OCI-LY3 (cell line): ENCODE measurements at regions not wholly inside any gene's neighbourhood (a gene's known extent, or its start where the extent isn't known, plus 50 kb on each side); places are given as distances from the start of the nearest gene placed in this dataset.

Experiments used
- EZH2phosphoT487 ChIP-seq: fragments of 200-600 bp; shearing (Covaris generic); IDR thresholded peaks from 2 replicates; pipeline ENCODE4 v1.6.1; 2018; ENCODE audit warnings: antibody characterized with exemption, mixed run types, low read depth
- TF ChIP-seq, protein P1 (sequence below): fragments of 200-600, 300-600 bp; sonication (generic); IDR thresholded peaks from 2 replicates; pipeline ENCODE4 v1.5.1; 2014; ENCODE audit warnings: antibody characterized with exemption, low read length, low read depth

DNA sequence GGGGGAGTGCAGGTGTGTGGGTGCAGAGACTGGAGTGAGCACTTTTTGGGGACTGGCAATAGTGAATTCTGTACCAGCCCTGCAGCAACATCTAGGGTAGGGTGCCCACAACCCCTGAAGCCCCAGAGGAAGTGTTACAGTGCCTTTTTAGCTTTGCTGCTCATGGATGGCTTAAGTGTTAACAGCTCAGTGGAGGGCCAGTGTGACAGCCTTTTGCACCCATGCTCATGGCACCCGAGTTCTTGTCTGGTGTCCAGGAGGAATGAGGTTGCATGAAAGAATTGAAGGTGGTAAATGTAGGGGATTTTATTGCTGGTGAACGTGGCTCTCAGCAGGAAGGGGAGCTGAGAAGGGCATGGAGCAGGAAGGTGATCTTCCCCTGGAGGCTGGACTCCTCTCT lies 107.3 kb downstream of the MRPL36 start:
- TF ChIP-seq, protein P1, sequence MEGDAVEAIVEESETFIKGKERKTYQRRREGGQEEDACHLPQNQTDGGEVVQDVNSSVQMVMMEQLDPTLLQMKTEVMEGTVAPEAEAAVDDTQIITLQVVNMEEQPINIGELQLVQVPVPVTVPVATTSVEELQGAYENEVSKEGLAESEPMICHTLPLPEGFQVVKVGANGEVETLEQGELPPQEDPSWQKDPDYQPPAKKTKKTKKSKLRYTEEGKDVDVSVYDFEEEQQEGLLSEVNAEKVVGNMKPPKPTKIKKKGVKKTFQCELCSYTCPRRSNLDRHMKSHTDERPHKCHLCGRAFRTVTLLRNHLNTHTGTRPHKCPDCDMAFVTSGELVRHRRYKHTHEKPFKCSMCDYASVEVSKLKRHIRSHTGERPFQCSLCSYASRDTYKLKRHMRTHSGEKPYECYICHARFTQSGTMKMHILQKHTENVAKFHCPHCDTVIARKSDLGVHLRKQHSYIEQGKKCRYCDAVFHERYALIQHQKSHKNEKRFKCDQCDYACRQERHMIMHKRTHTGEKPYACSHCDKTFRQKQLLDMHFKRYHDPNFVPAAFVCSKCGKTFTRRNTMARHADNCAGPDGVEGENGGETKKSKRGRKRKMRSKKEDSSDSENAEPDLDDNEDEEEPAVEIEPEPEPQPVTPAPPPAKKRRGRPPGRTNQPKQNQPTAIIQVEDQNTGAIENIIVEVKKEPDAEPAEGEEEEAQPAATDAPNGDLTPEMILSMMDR = no peak
- TF ChIP-seq EZH2phosphoT487 = no peak
